ENCODE measurements at regions not wholly inside any gene's neighbourhood (a gene's known extent, or its start where the extent isn't known, plus 50 kb on each side); places are given as distances from the start of the nearest gene placed in this dataset.

DNA sequence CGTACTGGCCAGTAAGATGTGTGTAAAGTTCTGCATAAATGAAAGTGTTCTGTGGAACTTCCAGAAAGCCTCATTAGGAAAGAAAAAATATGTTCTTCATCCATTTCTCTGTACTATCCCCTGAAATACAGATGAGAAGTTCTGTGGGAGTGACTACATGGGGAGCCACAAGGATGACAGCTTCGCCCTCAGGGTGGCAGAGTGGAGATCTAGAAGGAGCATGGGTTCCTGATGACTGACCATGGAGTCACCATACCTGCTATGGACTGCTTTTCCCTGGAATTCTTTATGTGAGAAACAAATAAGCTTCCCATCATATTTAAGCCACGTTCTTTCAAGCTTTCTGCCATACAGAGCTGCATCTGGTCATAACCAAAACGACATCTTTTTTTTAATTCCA lies 113.9 kb upstream of the RGS1 start:
- TF ChIP-seq, protein P1, sequence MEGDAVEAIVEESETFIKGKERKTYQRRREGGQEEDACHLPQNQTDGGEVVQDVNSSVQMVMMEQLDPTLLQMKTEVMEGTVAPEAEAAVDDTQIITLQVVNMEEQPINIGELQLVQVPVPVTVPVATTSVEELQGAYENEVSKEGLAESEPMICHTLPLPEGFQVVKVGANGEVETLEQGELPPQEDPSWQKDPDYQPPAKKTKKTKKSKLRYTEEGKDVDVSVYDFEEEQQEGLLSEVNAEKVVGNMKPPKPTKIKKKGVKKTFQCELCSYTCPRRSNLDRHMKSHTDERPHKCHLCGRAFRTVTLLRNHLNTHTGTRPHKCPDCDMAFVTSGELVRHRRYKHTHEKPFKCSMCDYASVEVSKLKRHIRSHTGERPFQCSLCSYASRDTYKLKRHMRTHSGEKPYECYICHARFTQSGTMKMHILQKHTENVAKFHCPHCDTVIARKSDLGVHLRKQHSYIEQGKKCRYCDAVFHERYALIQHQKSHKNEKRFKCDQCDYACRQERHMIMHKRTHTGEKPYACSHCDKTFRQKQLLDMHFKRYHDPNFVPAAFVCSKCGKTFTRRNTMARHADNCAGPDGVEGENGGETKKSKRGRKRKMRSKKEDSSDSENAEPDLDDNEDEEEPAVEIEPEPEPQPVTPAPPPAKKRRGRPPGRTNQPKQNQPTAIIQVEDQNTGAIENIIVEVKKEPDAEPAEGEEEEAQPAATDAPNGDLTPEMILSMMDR (IDR thresholded peaks at IDR 0.05), result no peak
- no peak for TF ChIP-seq POLR2A (IDR thresholded peaks at IDR 0.05)
